ENCODE measurements at regions not wholly inside any gene's neighbourhood (a gene's known extent, or its start where the extent isn't known, plus 50 kb on each side); places are given as distances from the start of the nearest gene placed in this dataset.
A peak's percentile ranks its signal among the peaks of the same experiment; 100 is the strongest.
"Not testable (repeated sequence)": the region's sequence is repeated elsewhere in the genome, so short reads cannot be mapped to it uniquely, and the experiment has no call there.

DNA sequence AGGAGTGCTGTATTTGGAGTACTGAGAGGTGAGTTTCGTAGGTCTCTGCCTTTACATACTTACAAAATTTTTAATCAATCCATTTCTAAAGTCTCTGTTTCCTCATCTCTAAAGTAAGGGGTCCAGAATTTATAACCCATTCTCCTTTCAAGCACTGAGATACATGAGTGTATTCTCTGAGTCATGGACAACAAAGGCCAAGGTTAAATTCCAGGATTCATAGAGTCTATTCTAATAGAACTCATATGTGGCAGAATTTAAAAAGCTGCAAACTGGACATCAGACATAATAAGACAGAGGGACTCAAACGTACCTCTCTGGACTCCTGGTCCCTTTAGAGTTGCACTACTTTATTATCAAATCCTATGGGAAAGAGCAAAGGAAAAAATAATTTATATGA lies 112.5 kb upstream of the SLIT3 start:
- no peak for DNase-seq (ENCODE audit: low read depth)

DNA sequence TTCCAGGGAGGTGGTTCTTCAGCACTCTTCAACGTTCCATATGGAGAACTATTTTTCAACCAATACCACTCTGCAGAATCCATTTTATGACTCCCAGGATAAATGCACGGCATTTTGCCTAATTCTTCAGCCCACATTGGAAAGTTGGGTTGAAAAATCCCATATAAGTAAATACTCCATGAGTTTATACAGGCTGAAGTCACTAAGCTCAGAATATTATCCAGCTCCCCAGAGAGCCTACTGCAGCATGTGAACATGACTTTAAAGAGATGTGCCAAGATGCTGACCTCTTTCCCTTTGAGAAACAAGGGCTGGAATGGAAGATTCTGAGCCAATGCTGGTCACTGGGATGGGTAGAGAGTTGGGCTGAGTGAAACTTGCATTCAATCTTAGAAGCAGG lies 111.9 kb upstream of the SLIT3 start:
- no peak for DNase-seq (ENCODE audit: low read depth)

DNA sequence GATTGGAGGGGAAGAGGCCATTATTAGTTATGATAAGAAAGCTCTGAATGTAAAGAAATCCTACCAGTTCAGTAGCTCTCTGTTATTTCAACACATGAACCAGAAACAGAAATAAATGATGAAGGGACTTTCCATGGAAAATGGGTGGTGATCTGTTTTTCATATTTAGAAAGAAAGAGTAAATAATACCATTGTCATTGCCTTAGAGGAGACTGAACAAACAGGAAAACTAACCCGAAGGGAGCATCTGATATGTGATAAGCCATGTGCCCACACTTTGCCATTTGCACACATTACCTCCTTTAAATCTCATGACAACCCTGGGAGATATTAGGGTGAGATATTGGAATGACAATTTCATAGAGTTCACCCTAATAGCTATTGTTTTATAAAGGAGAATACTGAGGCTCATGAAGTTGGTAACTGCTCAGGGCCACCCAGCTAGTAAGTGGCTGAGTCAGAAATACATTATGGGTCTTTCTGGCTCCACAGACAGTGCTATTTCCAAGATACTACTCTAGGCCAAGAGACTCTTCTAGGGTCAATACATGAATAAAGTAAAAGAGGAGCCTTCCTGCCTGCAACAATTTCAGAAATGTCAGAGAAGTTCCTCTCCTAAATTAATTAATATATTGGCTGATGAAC lies 111.0 kb upstream of the SLIT3 start:
- no peak for DNase-seq (ENCODE audit: low read depth)

DNA sequence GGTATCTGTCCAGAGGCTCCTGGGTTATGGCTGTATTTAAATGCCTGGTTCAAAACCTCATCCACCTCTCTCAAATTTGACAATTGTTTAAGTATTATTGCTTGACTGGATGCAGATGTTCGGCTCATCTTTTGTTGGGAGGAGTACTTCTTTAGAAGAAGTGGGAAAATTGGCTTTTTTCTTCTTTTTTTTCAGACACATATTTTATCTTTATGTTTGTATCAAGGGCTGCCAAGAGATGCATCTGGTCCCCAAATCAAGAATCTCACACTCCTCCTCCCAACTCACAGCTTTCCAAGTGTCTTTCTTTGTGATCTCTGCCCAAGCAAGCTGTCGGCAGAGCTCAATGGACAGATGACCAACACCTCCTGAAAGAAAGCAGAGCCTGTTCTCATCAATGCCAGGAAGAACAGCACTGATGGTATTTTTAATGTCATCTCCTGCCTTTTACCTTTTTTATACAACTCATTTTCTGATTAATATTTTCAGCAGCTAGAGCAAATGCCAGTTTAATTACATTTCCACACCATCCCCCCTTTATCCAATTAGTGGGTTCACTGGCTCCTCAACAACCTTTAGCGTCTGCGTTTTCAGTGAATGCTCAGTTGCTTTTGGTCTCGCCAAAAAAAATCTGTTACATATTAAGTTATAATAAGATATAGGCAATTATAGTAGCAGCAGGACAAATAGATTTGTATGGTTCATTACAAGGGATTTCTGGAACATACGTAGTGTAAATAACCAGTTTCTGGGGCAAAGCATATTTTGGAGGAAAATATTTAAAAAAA lies 110.3 kb upstream of the SLIT3 start:
- no peak for DNase-seq (ENCODE audit: low read depth)

DNA sequence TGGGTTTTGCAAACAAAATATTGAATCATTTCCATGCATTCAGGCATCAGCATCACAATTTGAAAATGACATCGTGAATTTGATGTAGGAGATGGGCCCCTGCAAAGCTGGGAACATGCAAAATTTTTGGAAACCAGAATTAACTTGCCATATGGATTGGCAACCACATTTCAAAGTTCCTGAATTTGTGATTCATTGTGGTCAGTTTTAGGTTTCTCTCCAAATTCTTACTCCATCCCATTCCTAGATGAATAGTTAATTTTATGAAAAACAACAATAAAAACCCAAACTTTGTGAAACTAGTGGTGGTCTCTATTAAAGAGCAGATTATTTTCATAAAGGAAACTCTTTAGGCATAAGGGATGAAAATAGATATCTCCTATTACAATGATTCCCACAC lies 107.8 kb upstream of the SLIT3 start:
- no peak for DNase-seq (ENCODE audit: low read depth)

DNA sequence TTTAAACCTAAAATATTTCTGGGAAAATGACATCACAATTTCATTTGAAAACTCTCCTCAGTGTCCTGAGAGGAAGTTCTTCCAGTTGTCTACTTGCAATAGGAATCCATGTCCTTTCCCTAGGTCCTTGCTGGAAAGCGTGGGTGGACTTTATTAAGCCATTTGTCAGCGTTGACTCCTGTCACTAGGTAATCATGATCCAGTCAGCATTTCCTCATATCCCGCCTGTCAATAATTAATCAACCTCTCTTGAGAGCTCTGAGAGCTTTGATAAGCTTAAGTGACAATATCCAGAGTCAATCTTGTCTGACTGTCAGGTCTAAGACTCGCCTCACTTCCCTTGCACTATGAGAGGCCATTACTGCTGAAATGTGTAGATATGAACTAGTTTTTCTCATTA lies 107.2 kb upstream of the SLIT3 start:
- DNase-seq (ENCODE audit: low read depth), result no peak

DNA sequence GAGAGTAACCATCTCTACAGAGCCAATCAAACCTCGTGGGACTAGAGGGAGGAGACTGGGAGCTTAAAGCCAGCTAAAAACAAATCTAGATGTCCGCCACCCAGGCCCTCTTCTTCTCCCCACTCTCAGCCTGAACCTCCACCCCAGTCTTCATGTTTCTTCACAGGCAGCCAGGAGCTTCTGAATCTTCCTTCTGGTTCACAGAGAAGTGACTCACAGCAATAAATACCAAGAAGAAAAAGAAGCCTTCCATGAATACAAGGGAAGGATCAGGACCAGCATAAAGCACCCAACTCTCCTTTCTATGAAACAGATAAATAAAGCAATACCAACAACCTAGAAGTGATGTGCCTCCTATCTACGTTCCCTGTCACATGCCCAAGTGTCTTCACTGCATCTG lies 103.3 kb upstream of the SLIT3 start:
- no peak for DNase-seq (ENCODE audit: low read depth)

DNA sequence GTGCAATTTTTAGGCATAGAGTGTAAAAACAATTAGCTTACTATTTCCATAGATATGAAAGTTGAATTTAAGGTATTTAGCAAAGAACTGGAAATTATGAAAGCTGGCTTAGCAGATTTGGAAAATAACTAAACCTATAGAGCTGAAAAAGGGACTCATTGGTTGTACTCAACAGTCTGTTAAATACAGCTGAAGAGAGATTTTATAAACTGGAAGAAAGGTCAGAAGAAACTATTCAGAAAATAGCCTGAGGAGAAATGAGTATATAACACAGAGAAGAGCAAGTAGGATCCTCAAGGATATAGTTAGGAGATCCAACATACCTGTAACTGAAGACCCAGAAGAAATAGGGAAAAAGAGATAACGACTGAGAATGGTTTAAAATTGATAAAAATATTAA lies 97.6 kb upstream of the SLIT3 start:
- no peak for DNase-seq (ENCODE audit: low read depth)

DNA sequence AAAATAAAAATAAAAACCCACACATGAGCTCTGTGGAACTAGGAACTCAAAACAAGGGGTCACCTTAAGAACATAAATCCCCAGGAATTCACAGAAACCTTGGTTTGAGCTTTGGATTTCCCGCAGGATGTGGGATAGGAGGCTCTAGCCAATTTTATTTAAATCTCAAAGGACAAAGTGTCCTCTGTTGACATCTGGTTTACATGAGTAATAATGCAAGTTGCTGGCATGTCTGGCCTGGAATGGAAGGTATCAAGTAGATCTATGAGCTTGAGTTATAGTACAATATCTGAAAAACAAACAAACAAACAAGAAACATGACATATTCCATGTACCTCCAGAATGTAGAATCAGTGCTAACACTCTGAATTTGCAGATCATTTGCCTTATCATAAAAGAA lies 94.2 kb upstream of the SLIT3 start:
- no peak for DNase-seq (ENCODE audit: low read depth)

DNA sequence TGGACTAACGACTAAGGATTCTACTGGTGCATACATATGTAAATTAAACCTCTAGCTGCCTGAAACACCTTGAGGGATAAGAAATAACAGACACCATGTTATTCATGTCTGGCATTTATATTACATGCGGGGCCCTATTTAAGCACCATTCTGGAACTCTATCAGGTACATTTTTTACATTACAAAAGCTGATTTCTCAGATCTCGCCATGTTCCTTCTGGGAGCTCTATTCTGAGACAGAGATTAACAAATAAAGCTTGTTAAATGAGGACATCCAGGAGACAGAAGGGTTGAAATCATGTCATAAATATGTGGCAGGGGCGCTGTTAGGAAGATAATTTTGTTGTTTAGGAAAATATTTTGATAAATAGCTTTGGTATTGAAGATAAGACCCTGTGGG lies 93.4 kb upstream of the SLIT3 start:
- DNase-seq (ENCODE audit: low read depth), result no peak

DNA sequence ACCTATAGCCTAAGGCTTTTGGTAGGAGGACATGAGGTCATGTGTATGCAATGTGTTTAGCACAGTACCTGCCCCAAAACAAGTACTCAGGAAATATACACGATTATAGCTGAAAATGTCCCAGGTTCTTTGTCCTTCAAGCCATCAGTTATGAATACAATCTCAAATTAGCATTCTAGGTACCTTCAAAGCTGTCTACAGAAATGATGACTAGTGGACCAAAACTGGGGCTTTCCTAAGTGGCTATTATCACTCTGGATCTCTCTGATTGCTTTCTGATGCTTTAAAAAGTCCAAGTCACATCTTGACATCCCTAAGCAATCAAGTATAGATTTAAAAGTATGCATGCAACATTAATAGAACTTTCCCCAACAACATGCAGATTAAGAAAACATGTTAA lies 93.0 kb upstream of the SLIT3 start:
- DNase-seq (ENCODE audit: low read depth), result no peak

DNA sequence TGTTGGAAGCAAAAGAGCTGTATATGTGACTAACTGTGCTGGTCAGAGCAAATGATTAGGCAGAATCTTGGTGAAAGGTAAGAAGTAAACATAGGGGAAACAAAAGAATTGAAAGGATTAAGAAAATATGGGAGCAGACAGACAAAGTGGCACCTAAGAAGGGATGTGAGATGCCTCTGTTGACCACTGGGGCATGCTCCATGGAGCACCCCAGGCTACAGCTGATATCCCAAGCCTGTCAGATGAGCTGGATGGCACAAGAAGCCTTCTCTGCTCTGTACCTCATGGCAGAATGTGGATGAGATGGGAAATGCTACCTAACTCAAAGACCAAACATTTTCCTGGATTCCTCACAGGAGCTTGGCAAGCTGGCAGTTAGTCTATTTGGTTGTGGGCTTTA lies 89.3 kb upstream of the SLIT3 start:
- no peak for DNase-seq (ENCODE audit: low read depth)

DNA sequence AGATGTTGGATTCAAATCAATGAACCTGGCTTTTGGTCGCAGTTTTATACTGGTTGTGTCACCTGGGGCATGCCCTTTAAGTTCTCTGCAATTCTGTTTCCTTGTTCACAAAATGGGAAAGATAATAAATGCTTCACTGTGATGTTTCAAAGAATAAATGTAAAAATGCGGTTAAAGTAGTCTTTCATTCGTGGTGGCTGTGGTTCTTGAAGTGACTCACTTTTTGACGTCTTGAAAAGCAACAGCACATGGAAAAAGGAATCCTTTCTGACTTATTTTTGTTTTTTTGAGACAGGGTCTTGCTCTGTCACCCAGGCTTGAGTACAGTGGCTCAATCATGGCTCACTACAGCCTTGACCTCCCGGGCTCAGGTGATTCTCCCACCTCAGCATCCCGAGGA lies 88.4 kb upstream of the SLIT3 start:
- DNase-seq (ENCODE audit: low read depth), result no peak

DNA sequence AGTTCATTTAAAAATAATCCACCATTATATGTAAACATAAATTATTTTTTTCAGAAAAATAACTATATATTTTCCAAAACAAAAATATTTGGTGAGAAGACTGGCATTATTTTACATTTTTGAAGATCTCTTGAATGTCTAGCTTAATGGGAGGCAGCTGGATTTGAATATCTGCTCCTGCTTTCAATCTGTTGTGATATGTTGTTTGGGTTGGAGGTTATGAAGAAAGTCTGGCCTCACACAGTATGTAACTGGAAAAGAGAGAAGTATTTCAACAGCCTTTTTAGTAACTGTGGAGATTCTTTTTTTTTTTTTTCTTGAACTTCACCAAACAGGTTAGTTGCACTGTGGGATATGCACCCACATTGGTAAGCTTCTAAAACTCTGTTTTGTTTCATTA lies 84.7 kb upstream of the SLIT3 start:
- DNase-seq (ENCODE audit: low read depth), result no peak

DNA sequence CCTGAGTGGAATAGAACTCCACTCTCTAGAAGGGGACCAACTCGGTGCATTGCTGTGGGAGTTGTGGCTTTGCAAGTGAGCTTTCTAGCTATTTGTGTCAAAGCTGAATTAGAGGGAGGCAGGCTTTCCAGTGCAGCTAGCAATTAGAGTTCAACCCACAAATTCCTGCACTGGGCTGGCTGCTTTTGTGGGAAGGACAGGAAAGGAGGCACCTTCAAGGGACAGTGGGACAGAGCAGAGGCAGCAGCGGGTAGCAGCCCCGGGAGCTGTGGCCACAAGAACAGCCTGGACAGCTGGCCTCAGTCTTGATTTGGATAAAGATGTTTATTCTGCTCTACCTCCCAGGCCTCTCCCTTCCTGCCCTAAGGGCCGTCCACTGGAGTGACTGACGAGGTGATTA lies 83.7 kb upstream of the SLIT3 start:
- DNase-seq (ENCODE audit: low read depth), result no peak

DNA sequence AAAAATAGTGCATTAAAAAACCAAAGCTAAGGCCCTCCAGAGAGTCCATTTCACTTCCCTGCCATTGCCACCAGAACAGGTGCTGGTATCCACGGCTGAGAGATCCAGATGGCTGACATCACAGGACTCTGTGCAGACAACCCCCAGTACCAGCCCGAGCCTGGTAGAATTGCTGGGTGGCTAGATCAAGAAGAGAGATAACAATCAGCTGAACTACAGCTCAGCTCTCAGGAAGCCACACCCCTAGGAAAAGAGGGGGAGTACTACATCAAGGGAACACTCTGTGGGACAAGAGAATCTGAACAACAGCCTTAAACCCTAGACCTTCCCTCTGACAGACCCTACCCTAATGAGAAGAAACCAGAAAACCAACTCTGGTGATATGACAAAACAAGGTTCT lies 73.8 kb upstream of the SLIT3 start:
- DNase-seq (ENCODE audit: low read depth), result no peak

DNA sequence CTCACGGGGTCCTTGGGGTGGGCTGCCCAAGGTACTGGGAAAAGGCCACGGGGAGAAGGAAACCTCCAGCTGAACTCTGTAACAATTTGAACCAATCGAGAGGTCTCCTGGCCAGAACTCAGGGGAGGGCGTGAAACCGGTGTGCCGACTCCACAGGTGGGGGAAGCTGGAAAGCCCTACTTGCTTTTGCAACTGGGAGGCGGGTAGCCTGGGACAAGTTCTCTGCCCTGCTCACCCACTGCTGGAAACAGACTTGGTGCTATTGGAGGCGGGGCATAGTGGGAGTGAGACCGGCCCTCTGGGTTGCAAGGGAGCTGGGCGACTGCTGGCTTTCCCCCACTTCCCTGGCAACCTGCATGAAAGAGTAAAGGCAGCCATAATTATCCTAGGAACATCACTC lies 73.2 kb upstream of the SLIT3 start:
- no peak for DNase-seq (ENCODE audit: low read depth)

DNA sequence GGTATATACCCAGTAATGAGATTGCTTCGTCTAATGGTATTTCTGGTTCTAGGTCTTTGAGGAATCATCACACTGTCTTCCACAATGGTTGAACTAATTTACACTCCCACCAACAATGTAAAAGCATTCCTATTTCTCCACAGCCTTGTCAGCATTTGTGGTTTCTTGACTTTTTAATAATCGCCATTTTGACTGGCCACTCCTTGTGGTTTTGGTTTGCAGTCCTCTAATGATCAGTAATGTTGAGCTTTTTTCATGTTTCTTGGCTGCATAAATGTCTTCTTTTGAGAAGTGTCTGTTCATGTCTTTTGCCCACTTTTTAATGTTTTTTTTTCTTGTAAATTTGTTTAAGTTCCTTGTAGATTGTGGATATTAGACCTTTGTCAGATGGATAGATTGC lies 70.9 kb upstream of the SLIT3 start:
- DNase-seq (ENCODE audit: low read depth), result not testable (repeated sequence)

DNA sequence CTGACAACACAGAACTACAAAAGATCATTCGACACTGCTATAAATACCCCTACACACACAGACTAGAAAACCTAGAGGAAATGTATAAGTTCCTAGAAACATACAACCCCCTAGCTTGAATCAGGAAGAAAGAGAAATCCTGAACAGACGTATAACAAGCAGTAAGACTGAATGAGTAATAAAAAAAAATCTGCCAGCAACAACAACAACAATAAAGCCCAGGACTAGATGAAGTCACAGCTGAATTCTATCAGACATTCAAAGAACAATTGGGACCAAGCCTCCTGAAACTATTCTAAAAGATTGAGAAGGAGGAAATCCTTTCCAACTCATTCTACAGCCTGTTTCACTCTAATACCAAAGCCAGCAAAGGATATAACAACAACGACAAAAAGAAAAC lies 68.2 kb upstream of the SLIT3 start:
- DNase-seq (ENCODE audit: low read depth), result no peak

DNA sequence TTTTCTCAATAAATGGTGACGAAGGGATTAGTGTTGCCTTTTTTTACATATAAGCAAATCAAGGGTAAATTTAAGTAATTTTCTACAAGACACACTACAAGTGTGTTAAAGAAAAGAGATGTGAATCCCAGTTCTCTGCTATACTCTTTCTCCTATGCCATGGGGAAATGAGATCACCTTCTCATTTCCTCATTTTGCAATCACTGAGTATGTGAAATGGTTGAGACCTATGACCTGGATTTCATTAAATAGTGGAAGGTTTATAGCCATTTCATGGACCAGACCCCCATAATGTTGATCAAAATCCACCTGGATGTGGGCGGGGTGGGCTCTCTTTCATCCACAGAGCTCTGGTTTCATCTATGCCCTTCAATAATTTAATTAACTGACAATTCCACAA lies 66.9 kb upstream of the SLIT3 start:
- DNase-seq (ENCODE audit: low read depth), result no peak

DNA sequence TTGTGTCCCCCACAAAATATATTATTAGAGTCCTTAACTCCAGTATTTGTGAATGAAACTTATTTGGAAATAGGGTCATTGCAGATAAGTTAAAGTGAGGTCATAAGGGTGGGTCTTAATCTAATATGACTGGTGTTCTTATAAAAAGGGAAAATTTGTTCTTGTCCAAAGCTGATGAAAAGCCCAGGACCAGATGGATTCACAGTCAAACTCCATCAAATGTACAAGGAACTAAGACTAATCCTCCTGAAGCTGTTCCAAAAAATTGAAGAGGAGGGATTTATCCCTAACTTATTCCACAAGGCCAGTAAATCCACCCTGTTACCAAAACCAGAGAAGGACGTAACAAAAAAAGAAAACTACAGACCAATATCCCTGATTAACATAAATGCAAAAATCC lies 56.4 kb upstream of the SLIT3 start:
- DNase-seq (ENCODE audit: low read depth), result no peak

DNA sequence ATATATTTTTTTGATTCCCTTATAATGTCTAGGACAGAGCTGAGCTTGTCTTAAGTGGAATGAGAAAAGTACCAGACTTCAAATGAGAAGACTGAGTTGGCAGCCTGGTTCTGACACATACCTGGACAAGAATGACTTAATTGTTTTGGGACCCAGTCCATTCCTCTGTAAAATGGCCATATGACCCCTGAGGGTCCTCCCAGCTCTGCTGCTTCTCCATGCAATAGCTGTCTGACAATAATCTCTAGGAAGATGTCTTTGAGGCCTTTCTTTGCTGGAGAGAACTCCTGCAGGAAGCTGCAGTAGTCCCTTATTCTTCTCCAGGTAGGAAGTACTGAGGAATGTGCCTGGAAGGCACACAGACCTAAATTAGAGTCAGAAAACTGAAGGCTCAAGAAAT lies 55.9 kb upstream of the SLIT3 start:
- DNase-seq (ENCODE audit: low read depth), result no peak

DNA sequence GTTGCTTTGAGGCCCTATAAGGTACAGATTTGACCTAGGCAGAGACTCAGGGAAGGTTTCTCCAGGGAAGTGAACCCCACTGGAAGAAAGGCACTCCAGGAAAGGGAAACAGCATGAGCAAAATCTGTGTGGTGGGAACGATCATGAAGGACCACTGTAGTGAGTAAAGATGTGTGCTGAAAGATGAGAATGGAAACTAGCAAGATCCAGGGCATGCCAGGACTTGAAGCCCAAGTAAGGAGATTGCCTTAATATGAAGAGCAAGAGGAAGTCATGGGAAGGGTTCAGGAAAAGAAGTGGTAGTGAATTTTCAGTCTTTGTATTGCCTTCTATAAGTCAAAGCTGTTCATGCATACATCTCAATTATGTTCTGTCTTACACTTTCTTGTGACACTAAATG lies 55.2 kb upstream of the SLIT3 start:
- DNase-seq (ENCODE audit: low read depth), result no peak

DNA sequence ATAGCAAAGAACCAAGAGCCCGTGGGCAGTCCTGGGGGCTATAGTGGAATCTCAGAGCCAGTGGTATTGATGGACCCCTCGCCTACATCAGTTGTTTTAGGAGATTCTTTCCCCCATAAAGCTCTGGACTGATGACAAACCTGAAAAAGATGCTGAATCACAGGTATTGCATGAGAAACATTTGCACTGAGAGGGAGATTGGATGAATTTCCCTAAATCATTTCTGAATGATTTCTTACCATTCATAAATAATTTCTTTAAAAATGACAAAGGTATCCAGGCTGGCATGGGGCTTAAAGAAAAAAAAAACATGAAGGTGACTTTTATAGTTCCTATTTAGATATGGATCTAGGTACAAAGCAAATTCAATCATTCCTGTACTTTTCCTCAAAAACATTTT lies 54.0 kb upstream of the SLIT3 start:
- DNase-seq (ENCODE audit: low read depth), result peak; percentile 35

Data from HS-5 (cell line).